GM21717 (cell line): ENCODE measurements at regions not wholly inside any gene's neighbourhood (a gene's known extent, or its start where the extent isn't known, plus 50 kb on each side); places are given as distances from the start of the nearest gene placed in this dataset.

ENCODE experiments used
- ATAC-seq: cut with Tn5 transposase; IDR thresholded peaks from one replicate; pipeline ENCODE4 v1.9.1; 2021; ENCODE audit warnings: mild to moderate bottlenecking, moderate library complexity; ENCODE audit not compliant: unreplicated experiment

DNA sequence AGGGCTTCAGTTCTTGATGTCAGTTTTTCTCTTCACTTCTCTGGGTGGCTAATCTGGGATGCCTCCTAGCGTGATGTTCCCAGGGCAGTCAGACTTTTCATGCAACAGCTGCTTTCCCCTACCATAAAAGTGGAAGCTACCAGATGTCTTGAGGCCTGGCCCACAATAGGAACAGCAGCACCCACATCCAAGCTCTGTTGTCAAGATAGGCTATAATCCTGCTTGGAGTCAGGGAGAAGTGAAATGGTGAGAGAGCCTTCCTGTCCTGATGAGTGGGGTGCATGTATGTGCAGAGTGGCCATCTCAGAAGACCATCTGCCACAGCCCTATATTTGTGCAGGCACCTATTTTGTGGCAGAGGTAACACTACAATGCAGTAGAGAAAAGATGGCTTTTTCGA, 108.0 kb downstream of the HTR5A start:
- no peak for ATAC-seq

DNA sequence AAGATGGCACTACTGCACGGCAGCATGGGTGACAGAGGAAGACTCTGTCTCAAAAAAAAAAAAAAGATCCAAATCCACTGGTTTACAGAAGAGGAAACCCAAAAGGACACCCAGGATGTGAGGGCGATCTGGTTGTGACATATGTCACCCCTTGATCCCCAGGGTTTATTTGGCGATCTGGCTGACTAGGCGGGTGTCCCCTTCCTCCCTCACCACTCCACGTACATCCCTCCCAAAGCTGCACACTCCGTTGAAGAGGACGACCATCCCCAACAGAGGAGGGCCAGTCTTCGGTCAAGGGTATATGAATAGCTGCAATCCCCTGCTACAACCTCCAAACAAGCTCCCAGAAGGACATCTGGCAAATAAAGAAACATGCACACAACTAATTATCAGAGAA, 111.6 kb downstream of the HTR5A start:
- ATAC-seq: no peak

DNA sequence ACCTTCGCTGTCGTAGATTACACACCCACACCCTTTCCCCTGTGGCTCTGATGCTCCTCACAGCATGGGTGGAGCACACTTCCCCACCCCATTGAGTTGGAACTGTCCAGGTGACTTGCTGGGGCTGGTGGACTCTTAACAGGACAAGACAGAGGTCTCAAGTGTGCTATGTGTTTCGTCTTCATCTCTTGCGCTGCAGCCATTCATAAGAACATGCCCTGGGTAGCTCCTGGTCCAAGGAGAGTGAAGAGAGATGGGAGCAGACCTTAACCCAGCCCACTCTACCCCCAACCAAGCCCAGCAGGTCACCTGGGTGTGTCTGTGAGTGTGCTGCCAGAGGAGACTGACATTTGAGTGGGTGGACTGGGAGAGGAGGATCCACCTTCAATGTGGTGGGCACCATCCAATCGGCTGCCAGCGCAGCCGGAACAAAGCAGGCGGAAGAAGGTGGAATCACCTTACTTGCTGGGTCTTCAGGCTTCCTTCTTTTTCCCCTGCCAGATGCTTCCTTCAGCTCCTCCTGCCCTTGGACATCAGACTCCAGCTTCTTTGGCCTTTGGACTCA, 112.4 kb downstream of the HTR5A start:
- no peak for ATAC-seq

DNA sequence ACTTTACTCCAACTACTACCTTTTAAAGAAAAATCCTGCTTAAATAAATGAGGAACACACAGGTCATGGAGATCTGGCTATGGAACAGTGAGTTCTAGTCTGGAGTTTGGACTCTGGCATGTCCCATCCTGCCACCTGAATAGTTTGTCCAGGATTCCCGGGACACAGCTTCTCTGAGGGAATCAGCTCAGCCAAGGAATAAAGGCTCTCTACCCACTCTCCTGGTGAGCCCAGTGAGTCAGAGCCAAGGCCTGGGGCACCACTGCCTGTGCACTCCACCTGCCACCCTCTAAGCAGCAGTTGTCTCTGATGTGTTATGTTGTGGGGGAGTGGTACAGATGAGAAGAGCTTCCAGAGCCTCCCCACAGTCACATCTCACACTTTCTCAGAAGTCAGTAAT, 113.5 kb downstream of the HTR5A start:
- no peak for ATAC-seq

DNA sequence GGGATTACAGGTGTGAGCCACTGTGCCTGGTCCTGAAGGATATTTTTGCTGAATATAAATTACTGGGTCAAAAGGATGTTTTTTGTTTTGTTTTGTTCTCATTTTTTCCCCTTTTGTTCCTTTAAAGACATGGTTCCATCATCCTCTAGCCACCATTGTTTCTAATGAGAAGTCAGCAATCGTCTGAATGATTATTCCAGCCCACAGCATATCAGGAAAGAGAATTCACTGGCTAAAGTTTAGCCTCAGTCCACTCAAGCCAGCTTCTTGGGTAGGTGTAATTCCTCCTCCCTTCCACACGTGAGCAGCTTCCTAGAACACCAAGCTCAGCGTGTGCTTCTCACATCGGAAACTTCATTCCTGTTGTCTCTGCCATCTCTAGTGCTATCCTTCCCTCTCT, 112.8 kb upstream of the INSIG1 start:
- ATAC-seq: no peak

DNA sequence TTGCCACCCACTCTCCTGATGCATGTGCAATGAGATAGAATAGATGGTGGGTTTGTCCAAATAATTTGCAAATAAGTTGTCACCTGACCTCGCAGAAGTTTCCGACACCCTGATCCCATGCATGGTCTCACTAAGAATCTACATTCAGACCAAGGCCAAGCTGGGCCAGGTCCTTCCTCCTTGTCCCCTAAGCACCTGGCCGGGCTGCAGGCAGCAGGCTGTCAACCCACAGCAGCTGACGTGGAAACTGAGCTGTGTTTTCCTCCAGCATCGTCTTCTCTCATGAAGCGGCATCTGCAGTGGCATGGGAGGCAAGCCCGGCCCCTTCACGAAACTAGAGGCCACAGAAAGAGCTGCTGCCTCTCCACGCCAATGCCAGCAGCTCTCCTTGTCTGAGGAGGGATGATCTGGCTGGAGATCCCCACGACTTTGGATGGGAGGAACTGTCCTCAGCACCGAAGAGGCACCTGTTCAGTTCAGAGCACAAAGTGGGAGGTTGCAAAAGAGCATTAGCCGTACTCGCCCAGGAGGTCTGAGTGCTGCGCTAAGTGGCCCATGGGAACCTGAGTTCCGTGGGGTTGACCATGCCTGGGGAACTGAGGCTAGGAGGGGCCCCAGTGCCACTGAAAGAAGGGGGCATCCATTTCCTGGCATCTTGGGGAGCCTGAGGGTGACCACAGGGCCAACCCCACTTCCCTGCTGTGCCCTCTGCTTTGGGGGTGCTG, 110.5 kb upstream of the INSIG1 start:
- ATAC-seq: no peak

DNA sequence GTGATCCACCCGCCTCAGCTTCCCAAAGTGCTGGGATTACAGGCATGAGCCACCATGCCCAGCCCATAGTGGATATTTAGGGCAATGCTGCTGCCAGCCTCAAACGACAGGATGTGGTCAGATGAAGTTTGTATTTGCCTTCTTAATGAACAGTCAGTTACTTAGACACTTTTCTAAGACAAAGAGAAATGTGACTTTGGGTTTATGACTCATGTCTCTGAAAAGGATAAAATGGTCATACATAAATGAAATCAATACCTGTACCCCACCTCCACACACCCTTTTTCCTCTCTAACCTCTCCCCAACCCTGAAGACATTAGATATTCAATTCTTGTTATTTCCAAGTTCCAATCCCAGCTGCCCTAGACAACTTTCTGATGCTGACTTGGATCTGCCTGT, 109.3 kb upstream of the INSIG1 start:
- ATAC-seq: no peak

DNA sequence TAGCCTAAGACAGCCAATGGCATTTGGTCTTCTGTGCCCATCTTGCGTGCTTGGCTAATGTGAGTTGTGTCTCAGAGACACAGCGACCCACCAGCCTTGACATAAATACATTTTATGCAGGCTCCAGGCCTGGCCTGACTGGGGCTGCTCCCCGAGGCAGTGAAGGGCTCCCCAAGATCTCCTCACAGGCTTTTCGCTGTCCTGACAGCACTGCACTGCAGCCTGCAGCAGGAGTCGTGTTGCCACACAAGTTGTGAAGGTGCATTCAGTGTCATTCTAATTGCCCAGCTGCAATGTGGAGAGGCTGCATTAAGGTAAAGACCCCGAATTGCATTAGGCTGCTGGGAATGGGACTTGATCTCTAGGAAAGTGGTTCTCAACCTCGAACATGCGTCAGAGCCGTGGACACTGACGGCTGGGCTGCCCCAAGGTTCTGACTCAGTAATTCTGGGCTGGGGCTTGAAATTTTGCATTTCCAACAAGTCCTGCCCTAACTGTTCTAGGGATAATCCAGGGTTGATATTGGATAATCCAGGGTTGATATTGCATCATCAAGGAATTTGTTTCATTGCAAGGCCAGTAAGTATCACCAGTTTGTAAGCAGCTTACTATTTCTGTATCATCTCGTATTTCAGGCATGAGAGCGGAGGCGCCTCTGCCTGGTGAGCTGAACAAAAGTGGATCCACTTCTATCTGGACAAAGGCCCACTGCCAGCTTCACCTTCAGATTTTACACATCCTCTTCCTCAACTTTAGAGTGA, 108.7 kb upstream of the INSIG1 start:
- no peak for ATAC-seq

DNA sequence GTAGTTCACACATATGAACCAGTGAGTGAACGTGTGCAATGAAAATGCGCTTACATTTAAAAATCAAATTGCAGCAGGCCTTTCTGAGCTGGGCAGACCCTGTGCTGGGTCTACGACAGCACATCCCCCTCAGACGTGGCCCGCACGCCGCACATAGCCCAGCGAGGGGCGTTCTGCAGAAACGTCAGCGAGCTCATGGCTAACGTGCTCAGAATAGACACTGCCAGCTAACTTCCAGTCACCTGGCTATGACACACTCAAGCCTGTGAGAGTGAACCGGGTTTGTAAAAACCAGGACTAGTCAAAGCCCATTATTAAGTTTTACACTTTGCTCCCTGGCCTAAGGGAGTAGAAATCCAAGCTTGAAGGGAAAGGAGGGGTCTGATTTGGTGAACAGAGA, 108.1 kb upstream of the INSIG1 start:
- ATAC-seq: no peak

DNA sequence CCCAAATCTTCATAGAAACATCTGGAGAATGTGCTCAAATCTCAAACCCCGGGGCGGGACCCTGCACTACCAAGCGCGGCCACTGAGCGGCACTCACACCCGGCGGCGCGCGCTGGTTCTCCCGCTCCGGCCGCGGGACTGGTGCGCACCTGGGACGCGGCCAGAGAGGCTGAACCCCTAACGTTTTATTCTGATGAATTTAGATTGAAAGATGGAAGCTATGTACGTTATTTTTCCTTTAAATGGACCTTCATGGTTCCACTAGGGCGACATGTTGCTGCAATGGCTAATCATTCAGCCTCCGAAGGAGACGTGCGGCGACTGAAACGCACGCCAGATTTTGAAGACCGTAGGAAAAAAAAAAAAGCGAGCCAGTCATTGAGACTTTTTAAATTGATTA, 107.0 kb upstream of the INSIG1 start:
- ATAC-seq: no peak

DNA sequence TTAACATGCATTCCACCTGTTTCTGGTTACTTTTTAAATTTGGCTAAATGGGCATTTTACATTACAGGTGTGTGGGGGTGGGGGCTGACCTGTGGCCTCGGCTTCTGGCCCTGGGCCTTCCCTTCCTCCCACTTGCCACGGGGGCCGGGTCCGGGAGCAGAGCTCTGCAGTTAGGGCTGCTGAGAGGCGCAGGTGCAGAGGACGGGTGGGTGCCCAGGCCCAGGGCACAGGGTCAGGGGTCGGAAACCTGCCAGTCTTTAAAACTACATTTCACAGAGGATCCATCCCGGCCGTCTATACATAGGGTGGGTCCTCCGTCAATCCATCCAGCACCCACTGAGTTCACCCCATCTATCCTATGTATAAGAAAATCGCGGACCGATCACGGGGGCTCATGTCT, 106.5 kb upstream of the INSIG1 start:
- ATAC-seq: no peak

DNA sequence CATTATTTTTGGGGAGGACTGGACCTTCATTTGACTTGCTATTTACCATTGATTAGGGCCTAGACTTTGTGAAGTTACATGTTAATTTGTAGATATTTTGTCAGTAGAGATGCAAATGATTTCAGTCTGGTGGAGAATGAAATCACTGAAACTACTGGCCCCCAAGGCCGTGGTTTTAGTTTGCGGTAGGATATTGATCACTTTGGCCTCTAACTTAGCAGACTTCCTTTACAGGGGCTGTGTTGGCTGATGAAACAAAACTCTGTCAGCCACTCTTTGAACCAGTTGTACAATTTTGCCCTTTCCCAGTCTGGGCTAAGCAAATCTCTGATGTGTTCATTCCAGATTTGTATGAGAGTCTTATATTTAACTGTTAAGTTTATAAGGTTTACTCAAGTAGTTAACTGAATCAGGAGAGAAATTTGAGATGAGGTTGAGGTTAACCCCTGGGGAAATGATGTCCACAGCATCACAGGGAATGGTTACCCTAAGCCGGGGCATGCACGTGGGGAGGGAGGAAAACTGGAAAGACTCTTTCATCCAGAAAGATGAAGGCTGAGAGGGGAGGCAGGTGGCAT, 105.7 kb upstream of the INSIG1 start:
- ATAC-seq: peak; percentile 68

DNA sequence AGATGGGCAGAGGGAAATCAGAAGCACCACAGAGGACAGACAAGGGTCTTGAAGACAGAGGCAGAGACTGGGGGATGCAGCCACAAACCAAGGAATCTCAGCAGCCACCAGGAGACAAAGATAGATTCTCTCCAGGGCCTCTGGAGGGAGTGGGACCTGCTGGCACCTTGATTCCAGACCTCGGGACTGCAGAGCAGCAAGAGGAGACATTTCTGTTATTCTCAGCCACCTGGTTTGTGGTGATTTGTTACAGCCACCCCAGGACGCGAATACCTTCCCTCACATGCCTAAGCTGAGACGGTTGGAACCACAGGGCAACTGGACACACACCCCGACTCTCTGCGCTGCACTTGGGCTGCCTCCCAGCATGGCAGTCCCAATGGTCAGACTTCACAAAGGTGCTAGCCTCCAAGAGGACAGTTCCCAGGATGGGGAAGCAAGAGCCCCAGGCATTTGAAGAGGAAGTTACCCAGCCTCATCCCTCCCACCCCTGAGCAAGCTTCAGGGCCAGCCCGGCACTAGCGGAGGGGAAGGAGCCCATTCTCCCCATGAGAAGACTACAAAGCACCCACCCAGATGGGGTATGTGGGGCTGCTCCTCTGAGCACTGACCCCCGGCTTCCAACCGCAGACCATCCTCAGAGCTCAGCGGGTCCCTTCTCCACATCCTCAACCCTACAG, 104.6 kb upstream of the INSIG1 start:
- no peak for ATAC-seq

DNA sequence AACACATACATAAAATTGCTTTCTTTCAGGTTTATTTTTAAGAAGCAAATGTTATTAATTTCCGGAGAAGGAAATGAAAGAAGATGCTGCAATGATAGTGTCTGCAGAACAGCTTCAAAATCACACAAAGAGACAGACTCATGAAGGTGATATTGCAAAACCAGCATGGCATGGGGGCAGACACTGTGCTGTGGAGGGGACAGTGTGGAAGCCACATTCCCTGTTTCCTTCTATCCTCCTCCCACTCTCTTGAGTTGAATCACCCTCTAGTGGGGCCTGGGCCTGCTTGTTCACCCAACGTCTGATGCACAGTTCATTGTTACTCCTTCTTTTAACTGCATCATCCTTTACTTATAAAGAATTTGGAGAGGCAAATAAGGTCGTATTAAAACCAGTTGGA, 104.0 kb upstream of the INSIG1 start:
- ATAC-seq: no peak

DNA sequence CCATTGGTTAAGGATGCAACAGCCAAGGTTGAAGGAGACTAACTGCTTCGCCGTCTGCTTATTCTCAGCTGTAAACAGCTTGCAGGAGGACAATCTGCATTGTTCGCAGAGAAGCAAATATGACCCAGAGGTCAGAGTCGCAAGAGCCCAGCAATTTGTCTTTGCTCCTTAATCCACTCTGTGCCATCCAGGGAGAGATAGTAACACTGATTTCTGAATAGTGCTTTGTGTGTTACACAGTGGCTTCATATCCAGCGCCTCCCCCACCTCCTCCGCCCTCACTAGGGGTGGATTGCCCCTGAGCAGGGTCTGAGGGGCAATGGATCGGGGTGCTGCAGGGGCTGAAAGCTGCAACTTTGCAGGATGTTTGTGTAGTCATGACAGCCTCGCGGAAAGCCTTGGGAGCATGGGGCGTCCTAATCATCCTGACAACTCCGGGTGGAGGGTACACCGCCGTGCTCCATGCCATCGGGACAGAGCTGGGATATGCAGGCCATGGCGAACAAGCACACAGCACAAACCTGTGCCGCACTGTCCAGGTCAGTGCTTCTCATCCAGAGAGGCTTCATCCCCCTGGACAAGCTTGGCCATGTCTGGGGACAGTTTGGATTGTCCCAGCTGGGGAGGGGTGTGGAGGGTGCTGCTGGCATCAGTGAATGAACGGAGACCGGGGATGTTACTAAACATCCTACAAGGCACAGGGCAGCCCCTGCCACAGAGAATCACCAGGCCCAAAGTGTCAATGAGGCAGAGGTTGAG, 103.1 kb upstream of the INSIG1 start:
- ATAC-seq: no peak

DNA sequence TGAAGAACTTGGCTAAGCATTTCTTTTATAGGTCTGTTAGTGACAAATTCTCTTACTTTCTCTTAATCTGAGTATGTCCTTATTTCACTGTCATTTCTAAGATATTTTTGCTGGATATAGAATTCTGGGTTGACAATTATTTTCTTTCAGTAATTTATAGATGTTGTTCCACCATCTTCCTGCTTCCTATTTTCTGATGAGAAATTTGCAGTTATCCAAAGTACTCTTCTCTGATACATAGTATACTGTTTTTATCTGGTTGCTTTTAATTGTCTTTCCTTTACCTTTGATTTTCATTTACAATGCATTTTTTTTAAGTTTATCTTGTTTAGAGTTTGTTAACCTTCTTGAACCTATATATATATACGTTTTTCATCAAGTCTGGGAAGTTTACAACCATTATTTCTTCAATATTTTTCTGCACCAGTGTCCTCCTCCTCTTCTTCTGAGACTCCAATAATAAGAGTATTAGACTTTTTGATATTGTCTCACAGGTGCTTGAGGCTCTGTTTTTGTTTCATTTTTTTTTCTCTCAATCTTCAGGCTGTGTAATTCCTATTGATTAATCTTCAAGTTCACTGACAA, 101.6 kb upstream of the INSIG1 start:
- ATAC-seq: no peak

DNA sequence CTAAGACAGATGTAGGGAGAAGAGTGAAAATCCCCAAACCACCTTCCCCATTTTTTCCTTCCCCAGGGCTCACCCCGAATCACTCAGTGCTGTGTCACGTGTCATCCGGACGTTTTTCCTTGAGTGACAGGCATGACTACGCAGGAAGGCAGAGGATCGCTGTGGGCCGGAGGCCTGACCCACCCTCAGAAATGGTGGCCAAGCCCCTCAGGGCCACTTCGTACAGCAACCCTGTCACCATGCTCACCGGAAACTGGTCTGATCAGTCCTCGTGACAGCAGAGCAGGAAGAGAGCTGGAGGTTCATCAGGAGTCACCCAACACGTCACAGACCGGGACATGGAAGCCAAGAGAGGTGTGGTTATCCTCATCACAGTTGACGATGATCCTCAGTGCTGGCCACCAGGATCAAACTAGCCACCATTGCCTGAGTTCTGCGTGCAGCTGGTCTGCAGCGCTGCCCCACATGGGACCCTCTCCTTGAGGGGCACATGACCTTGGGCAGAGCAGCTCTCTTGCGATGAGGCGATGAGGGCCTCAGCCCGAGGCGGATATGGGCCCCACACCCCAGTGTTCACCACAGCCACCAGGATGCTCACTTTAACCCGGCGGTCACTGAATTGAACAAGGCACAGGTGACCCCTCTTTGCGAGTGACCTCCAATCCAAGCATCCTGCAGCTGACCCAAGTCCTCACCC, 99.3 kb upstream of the INSIG1 start:
- no peak for ATAC-seq

DNA sequence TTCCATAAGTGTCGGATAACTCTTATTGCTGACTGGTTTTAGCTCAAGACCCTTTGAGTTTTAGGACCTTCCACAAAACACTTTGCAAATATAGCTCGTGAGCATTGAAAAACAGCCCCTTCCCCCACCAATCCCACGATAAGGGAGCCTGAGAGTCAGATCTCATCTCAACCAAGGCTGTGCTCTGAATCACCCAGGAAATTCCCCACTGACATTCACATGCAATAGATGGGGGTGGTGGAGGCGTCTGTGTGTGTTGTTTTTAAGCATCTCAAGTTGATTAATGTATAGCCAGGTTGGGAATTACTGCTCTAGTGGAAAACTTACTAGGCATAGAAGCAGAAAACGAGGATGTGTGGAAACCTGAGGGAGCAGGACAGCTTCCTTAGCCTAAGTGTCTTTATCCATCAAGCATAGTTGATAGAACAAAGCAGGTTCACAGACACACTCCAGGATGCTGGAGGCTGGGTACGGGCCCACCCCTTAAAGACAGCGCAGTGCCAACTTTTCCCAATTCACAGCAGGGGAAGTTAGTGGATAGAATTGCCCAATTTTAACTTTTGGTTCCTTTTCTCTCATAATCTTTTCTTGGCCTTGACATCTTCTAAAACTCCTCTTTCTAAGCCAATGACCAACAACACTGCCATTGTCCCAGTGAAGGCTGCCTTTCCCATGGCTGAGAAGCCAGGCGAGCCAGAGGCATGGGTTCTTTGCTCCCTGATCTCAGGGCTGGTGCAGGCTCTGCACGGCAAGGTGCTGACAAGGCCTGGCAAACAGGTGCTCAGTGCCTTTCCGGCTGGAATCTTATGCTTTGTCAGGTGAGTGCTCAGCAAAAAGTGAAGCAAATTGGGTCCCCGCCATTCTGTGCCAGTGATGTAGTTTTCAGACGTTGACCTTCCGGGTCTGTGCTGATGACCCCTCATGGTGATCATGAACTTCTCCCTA, 98.5 kb upstream of the INSIG1 start:
- ATAC-seq: peak; percentile 72
